PC-9 (cell line): ENCODE measurements at regions not wholly inside any gene's neighbourhood (a gene's known extent, or its start where the extent isn't known, plus 50 kb on each side); places are given as distances from the start of the nearest gene placed in this dataset.

ENCODE experiments used
- CTCF ChIP-seq: fragments of 200-600 bp; sonication (generic); conservative IDR thresholded peaks from 2 replicates; pipeline ENCODE4 v1.6.1; 2017; ENCODE audit warnings: mixed run types, antibody characterized with exemption, mild to moderate bottlenecking, moderate library complexity
- EZH2 ChIP-seq: fragments of 200-600 bp; sonication (generic); IDR thresholded peaks from 2 replicates; pipeline ENCODE4 v1.8.0; 2017; ENCODE audit warnings: antibody characterized with exemption, low read depth

DNA sequence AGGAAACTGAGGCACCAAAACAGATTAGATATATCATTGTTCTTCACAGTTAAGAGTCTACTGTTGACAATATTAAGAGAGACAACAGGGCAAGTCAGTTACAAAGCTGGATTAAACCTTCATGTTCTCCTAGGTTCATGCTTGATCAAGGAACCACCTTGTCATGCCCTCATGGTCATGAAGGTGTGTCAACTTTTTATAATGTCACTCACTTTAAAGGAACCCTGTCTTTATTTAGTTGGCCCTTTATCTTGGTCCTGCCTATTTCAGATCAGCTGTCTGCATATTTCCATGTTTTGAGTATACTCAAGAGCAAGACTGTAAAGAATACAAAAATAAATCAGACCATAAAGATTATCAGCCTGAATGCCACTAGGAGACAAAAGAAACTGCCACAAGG is 140.2 kb upstream of the FAM241A start:
- no peak for TF ChIP-seq CTCF
- TF ChIP-seq EZH2, result no peak
